Mucosa of descending colon (tissue), 3 donors: ENCODE measurements at regions not wholly inside any gene's neighbourhood (a gene's known extent, or its start where the extent isn't known, plus 50 kb on each side); places are given as distances from the start of the nearest gene placed in this dataset.

Experiments
- ATAC-seq: fragments of 200-7000 bp; cut with Tn5 transposase; one replicate; pipeline ENCODE4 v1.9.1; 2020; ENCODE audit warnings: mild to moderate bottlenecking, moderate library complexity
- DNase-seq, 3 donors: peaks; one replicate each; pipeline ENCODE4 v3.0.0-alpha.2; 2020
- H3K36me3 ChIP-seq: fragments of 200-600 bp; one replicate; pipeline ENCODE4 v1.8.0; 2021; ENCODE audit warnings: low read depth, mild to moderate bottlenecking
- H3K4me1 ChIP-seq: fragments of 200-600 bp; one replicate; pipeline ENCODE4 v1.8.0; 2021; ENCODE audit warnings: low read depth, mild to moderate bottlenecking
- H3K4me3 ChIP-seq: fragments of 200-600 bp; one replicate; pipeline ENCODE4 v1.8.0; 2021; ENCODE audit warnings: mild to moderate bottlenecking
- H3K9me3 ChIP-seq: fragments of 200-600 bp; one replicate; pipeline ENCODE4 v1.8.0; 2021; ENCODE audit warnings: mild to moderate bottlenecking
- CTCF ChIP-seq: fragments of 200-600 bp; IDR thresholded peaks from one replicate; pipeline ENCODE4 v1.8.0; 2022; ENCODE audit warnings: antibody characterized with exemption, mild to moderate bottlenecking
- intact Hi-C, 2 donors: fragments of 100-400 bp; cut with DNase I in 1 of 2; cut with micrococcal nuclease in 1 of 2; formaldehyde crosslinking; loops; one replicate each; pipeline versions ENCODE4 v1.11.0 to v1.11.1; 2022; cut with DNase I, micrococcal nuclease
- donor health status: DM: no; HTN: no; CAD: no; lungs with moderate emphysema.
- donor health status: DM: no; HTN: no; CAD: no.
- donor health status: DM: no; HTN: yes; CAD: no.

- H3K36me3 ChIP-seq, result no peaks in the 10 kb centered on the region
- ATAC-seq, result peak; percentile 48
- no peak for TF ChIP-seq CTCF
- intact Hi-C loops, result no loop called here
- H3K4me1 ChIP-seq, result no peaks in the 10 kb centered on the region
- DNase-seq, result no peak
- H3K9me3 ChIP-seq, result no peaks in the 10 kb centered on the region
- H3K4me3 ChIP-seq, result no peak overlapping the region
Observed at GRCh38 chr1:198830412-198830811, 191.6 kb downstream of the PTPRC start.

- peaks cover 15% of the 10 kb centered on the region for H3K4me1 ChIP-seq
- no peak for TF ChIP-seq CTCF
- intact Hi-C loops, result no loop called here
Observed at GRCh38 chr1:198833706-198834503, 195.1 kb downstream of the PTPRC start.

GRCh38 chr1:198837278-198838021 is 198.6 kb downstream of the PTPRC start:
- peak; percentile 50 to 62 (median 53) for DNase-seq
- no peaks in the 10 kb centered on the region for H3K9me3 ChIP-seq
- peaks cover 15% of the 10 kb centered on the region for H3K4me1 ChIP-seq
- peak; percentile 96 for ATAC-seq
- no peaks in the 10 kb centered on the region for H3K36me3 ChIP-seq
- no peak overlapping the region for H3K4me3 ChIP-seq
- intact Hi-C loops, result no loop called here
- TF ChIP-seq CTCF, result no peak

More at GRCh38 chr1:198833706-198834503, 195.1 kb downstream of the PTPRC start:
- Histone ChIP-seq H3K4me3 (no peak overlapping the region), H3K9me3 (no peaks in the 10 kb centered on the region), H3K36me3 (no peaks in the 10 kb centered on the region)
- no peak for DNase-seq
- no peak for ATAC-seq

- intact Hi-C loops, result no loop called here
- ATAC-seq (no peak), DNase-seq (no peak)
- Histone ChIP-seq H3K4me3 (no peak overlapping the region), H3K4me1 (peaks cover 15% of the 10 kb centered on the region), H3K9me3 (no peaks in the 10 kb centered on the region), H3K36me3 (no peaks in the 10 kb centered on the region)
- TF ChIP-seq CTCF, result no peak
Observed at GRCh38 chr1:198838022-198838342, 199.1 kb downstream of the PTPRC start.

GRCh38 chr1:198841477-198841876 is 202.6 kb downstream of the PTPRC start:
- TF ChIP-seq CTCF, result no peak
- intact Hi-C loops, result no loop called here
- no peaks in the 10 kb centered on the region for H3K9me3 ChIP-seq

More at GRCh38 chr1:198841477-198841876, 202.6 kb downstream of the PTPRC start:
- Histone ChIP-seq H3K36me3 (no peaks in the 10 kb centered on the region), H3K4me3 (no peak overlapping the region), H3K4me1 (peaks cover 15% of the 10 kb centered on the region)
- ATAC-seq (no peak), DNase-seq (no peak)
